ENCODE measurements at regions not wholly inside any gene's neighbourhood (a gene's known extent, or its start where the extent isn't known, plus 50 kb on each side); places are given as distances from the start of the nearest gene placed in this dataset.
A peak's percentile ranks its signal among the peaks of the same experiment; 100 is the strongest.
"Not testable (repeated sequence)": the region's sequence is repeated elsewhere in the genome, so short reads cannot be mapped to it uniquely, and the experiment has no call there.

- DNase-seq: no peak
These were observed 86.7 kb downstream of the IRX5 start for GRCh38 chr16:55017321-55017720.

- DNase-seq: no peak
These were observed 88.2 kb downstream of the IRX5 start for GRCh38 chr16:55018881-55019280.

- DNase-seq: no peak
These were observed 88.9 kb downstream of the IRX5 start for GRCh38 chr16:55019419-55020131.

GRCh38 chr16:55021595-55022475 lies 91.2 kb downstream of the IRX5 start:
- DNase-seq: no peak

GRCh38 chr16:55027260-55027659 lies 96.6 kb downstream of the IRX5 start:
- not testable (repeated sequence) for DNase-seq

- no peak for DNase-seq
These were observed 98.8 kb downstream of the IRX5 start for GRCh38 chr16:55029509-55029908.

GRCh38 chr16:55030944-55031343 lies 100.3 kb downstream of the IRX5 start:
- DNase-seq: no peak

GRCh38 chr16:55031481-55031880 lies 100.8 kb downstream of the IRX5 start:
- no peak for DNase-seq

GRCh38 chr16:55033225-55034156 lies 102.8 kb downstream of the IRX5 start:
- DNase-seq: peak; percentile 30

- peak; percentile 44 for DNase-seq
These were observed 104.4 kb downstream of the IRX5 start for GRCh38 chr16:55035029-55035428.

GRCh38 chr16:55035956-55036355 lies 105.3 kb downstream of the IRX5 start:
- DNase-seq: no peak

GRCh38 chr16:55036371-55036821 lies 105.7 kb downstream of the IRX5 start:
- DNase-seq: no peak

GRCh38 chr16:55037046-55037445 lies 106.4 kb downstream of the IRX5 start:
- DNase-seq: no peak

GRCh38 chr16:55037966-55038365 lies 107.3 kb downstream of the IRX5 start:
- no peak for DNase-seq

- no peak for DNase-seq
These were observed 108.4 kb downstream of the IRX5 start for GRCh38 chr16:55039042-55039441.

GRCh38 chr16:55039511-55039910 lies 108.8 kb downstream of the IRX5 start:
- DNase-seq: no peak

GRCh38 chr16:55039931-55040330 lies 109.3 kb downstream of the IRX5 start:
- no peak for DNase-seq

GRCh38 chr16:55040366-55041086 lies 109.9 kb downstream of the IRX5 start:
- DNase-seq: no peak

GRCh38 chr16:55041540-55042234 lies 111.0 kb downstream of the IRX5 start:
- no peak for DNase-seq

- DNase-seq: no peak
These were observed 112.1 kb downstream of the IRX5 start for GRCh38 chr16:55042556-55043432.

GRCh38 chr16:55043499-55043898 lies 112.8 kb downstream of the IRX5 start:
- DNase-seq: no peak
